ENCODE measurements at regions not wholly inside any gene's neighbourhood (a gene's known extent, or its start where the extent isn't known, plus 50 kb on each side); places are given as distances from the start of the nearest gene placed in this dataset.

GRCh38 chr2:71839826-71840225 lies 307.8 kb downstream of the CYP26B1 start:
- no peak for DNase-seq (ENCODE audit: low read depth in 2 of 2)

GRCh38 chr2:71834796-71835195 lies 312.9 kb downstream of the CYP26B1 start:
- DNase-seq (ENCODE audit: low read depth in 2 of 2): no peak

GRCh38 chr2:71833855-71834560 lies 313.7 kb downstream of the CYP26B1 start:
- no peak for DNase-seq (ENCODE audit: low read depth in 2 of 2)

- DNase-seq (ENCODE audit: low read depth in 2 of 2): no peak
Observed at GRCh38 chr2:71833272-71833671, 314.4 kb downstream of the CYP26B1 start.

GRCh38 chr2:71832844-71833243 lies 314.8 kb downstream of the CYP26B1 start:
- DNase-seq (ENCODE audit: low read depth in 2 of 2): no peak

- no peak for DNase-seq (ENCODE audit: low read depth in 2 of 2)
Observed at GRCh38 chr2:71832388-71832787, 315.3 kb downstream of the CYP26B1 start.

GRCh38 chr2:71831193-71831577 lies 316.5 kb downstream of the CYP26B1 start:
- no peak for DNase-seq (ENCODE audit: low read depth in 2 of 2)

- no peak for DNase-seq (ENCODE audit: low read depth in 2 of 2)
Observed at GRCh38 chr2:71830497-71831192, 317.0 kb downstream of the CYP26B1 start.

- no peak for DNase-seq (ENCODE audit: low read depth in 2 of 2)
Observed at GRCh38 chr2:71829008-71829407, 318.7 kb downstream of the CYP26B1 start.

- DNase-seq (ENCODE audit: low read depth in 2 of 2): no peak
Observed at GRCh38 chr2:71827973-71828372, 319.7 kb downstream of the CYP26B1 start.

GRCh38 chr2:71827524-71827901 lies 320.1 kb downstream of the CYP26B1 start:
- DNase-seq (ENCODE audit: low read depth in 2 of 2): no peak

- no peak for DNase-seq (ENCODE audit: low read depth in 2 of 2)
Observed at GRCh38 chr2:71826826-71827523, 320.7 kb downstream of the CYP26B1 start.

GRCh38 chr2:71826299-71826698 lies 321.4 kb downstream of the CYP26B1 start:
- no peak for DNase-seq (ENCODE audit: low read depth in 2 of 2)

- DNase-seq (ENCODE audit: low read depth in 2 of 2): no peak
Observed at GRCh38 chr2:71824436-71824835, 323.2 kb downstream of the CYP26B1 start.

- no peak for DNase-seq (ENCODE audit: low read depth in 2 of 2)
Observed at GRCh38 chr2:71823526-71823925, 324.1 kb downstream of the CYP26B1 start.

- no peak for DNase-seq (ENCODE audit: low read depth in 2 of 2)
Observed at GRCh38 chr2:71822463-71822862, 325.2 kb downstream of the CYP26B1 start.

- no peak for DNase-seq (ENCODE audit: low read depth in 2 of 2)
Observed at GRCh38 chr2:71821856-71822255, 325.8 kb downstream of the CYP26B1 start.

- no peak for DNase-seq (ENCODE audit: low read depth in 2 of 2)
Observed at GRCh38 chr2:71816815-71817214, 330.8 kb downstream of the CYP26B1 start.

- no peak for DNase-seq (ENCODE audit: low read depth in 2 of 2)
Observed at GRCh38 chr2:71815701-71816474, 331.8 kb downstream of the CYP26B1 start.

- no peak for DNase-seq (ENCODE audit: low read depth in 2 of 2)
Observed at GRCh38 chr2:71814885-71815284, 332.8 kb downstream of the CYP26B1 start.

GRCh38 chr2:71813807-71814470 lies 333.7 kb downstream of the CYP26B1 start:
- DNase-seq (ENCODE audit: low read depth in 2 of 2): no peak

GRCh38 chr2:71813315-71813714 lies 334.3 kb downstream of the CYP26B1 start:
- DNase-seq (ENCODE audit: low read depth in 2 of 2): no peak
